GM06990 (cell line): ENCODE measurements at regions not wholly inside any gene's neighbourhood (a gene's known extent, or its start where the extent isn't known, plus 50 kb on each side); places are given as distances from the start of the nearest gene placed in this dataset.

Experiments
- DNase-seq: peaks from one replicate; pipeline ENCODE4 v3.0.0-alpha.2; 2011; ENCODE audit not compliant: insufficient read length; ENCODE audit errors: extremely low read depth
- H3K27me3 ChIP-seq: replicated peaks from 2 replicates; pipeline ENCODE4 v1.6.0; 2011; ENCODE audit warnings: low read length; ENCODE audit not compliant: control insufficient read depth, insufficient read depth
- H3K36me3 ChIP-seq: 2 replicates; pipeline ENCODE4 v1.5.1; 2011; ENCODE audit warnings: low read length; ENCODE audit not compliant: control insufficient read depth, insufficient read depth
- H3K4me3 ChIP-seq: replicated peaks from 2 replicates; pipeline ENCODE4 v1.5.1; 2011; ENCODE audit warnings: low read depth, mild to moderate bottlenecking, control low read depth, low read length
- CTCF ChIP-seq: IDR thresholded peaks from 2 replicates; pipeline ENCODE4 v1.5.1; 2011; ENCODE audit warnings: low read length, control low read depth, mild to moderate bottlenecking, inconsistent platforms; ENCODE audit not compliant: insufficient read depth, poor library complexity, severe bottlenecking

GRCh38 chr1:238777551-238777950, 608.8 kb upstream of the CHRM3 start:
- DNase-seq, result no peak
- H3K4me3 ChIP-seq, result no peak overlapping the region
- no peaks in the 10 kb centered on the region for H3K36me3 ChIP-seq
- TF ChIP-seq CTCF, result no peak
- no peaks in the 10 kb centered on the region for H3K27me3 ChIP-seq

GRCh38 chr1:238776126-238776525, 610.2 kb upstream of the CHRM3 start:
- H3K27me3 ChIP-seq, result no peaks in the 10 kb centered on the region
- no peaks in the 10 kb centered on the region for H3K36me3 ChIP-seq
- no peak for TF ChIP-seq CTCF
- DNase-seq, result no peak
- H3K4me3 ChIP-seq, result no peak overlapping the region

GRCh38 chr1:238772322-238772721, 614.0 kb upstream of the CHRM3 start:
- DNase-seq, result no peak
- no peak for TF ChIP-seq CTCF
- no peaks in the 10 kb centered on the region for H3K36me3 ChIP-seq
- no peak overlapping the region for H3K4me3 ChIP-seq
- H3K27me3 ChIP-seq, result no peaks in the 10 kb centered on the region

- Histone ChIP-seq H3K36me3 (no peaks in the 10 kb centered on the region), H3K27me3 (no peaks in the 10 kb centered on the region), H3K4me3 (no peak overlapping the region)
- no peak for TF ChIP-seq CTCF
- no peak for DNase-seq
Measured at GRCh38 chr1:238767321-238767720, 619.0 kb upstream of the CHRM3 start.

- no peak overlapping the region for H3K4me3 ChIP-seq
- no peaks in the 10 kb centered on the region for H3K36me3 ChIP-seq
- no peaks in the 10 kb centered on the region for H3K27me3 ChIP-seq
- no peak for DNase-seq
- no peak for TF ChIP-seq CTCF
Measured at GRCh38 chr1:238764779-238765178, 621.6 kb upstream of the CHRM3 start.

- H3K4me3 ChIP-seq, result no peak overlapping the region
- no peak for TF ChIP-seq CTCF
- DNase-seq, result no peak
- no peaks in the 10 kb centered on the region for H3K27me3 ChIP-seq
- H3K36me3 ChIP-seq, result no peaks in the 10 kb centered on the region
Measured at GRCh38 chr1:238753252-238753651, 633.1 kb upstream of the CHRM3 start.
